ENCODE measurements at regions not wholly inside any gene's neighbourhood (a gene's known extent, or its start where the extent isn't known, plus 50 kb on each side); places are given as distances from the start of the nearest gene placed in this dataset.

DNA sequence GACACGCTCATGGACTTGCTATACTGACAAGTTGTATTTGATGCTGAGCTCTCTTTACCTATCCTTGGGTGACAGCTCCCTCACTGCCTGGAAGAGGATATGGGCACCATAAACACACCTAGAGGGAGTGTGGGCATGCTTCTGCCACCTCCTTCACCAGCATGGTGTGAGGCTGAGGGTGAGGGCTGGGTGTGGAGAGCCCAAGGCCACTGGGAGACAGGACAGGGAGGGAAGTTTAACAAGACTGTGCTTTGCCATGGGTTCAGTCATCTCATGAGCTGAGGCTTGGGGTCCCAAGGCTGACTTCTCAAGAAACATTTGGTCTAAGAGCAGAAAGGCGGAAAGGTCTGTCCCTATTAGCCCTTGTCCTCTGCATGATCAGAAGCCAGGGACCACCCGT, 93.6 kb upstream of the ANKRD55 start:
- no peak overlapping the region for H3K27ac ChIP-seq
- H3K4me3 ChIP-seq (ENCODE audit: low read depth in 1 of 2, low read length in 1 of 2), result no peak overlapping the region
- H3K36me3 ChIP-seq, result no peaks in the 10 kb centered on the region
- peaks cover 31% of the 10 kb centered on the region for H3K27me3 ChIP-seq
- no peak for TF ChIP-seq CTCF (IDR thresholded peaks at IDR 0.05)
- H3K9me3 ChIP-seq, result no peaks in the 10 kb centered on the region
- no peaks in the 10 kb centered on the region for H3K4me1 ChIP-seq (ENCODE audit: control insufficient read depth in 1 of 2, insufficient read depth in 1 of 2, low read depth in 1 of 2, low read length in 1 of 2)

DNA sequence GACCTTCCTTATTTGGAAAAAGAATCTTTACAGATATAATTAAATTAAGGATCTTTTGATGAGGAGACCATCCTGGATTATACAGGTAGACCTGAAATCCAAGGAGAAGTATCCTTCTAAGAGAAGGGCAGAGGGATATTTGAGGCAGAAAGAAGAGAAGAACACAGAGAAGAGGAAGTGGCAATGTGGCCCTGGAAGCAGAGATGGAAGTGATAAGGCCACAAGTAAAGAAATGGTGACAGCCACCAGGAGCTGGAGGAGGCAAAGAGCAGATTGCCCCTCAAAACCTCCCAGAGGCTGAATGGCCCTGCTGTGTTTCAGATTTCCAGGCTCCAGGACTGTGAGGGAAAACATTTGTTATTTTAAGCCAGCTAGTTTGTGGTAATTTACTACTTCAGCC, 93.0 kb upstream of the ANKRD55 start:
- no peak for TF ChIP-seq CTCF (IDR thresholded peaks at IDR 0.05)
- no peaks in the 10 kb centered on the region for H3K4me1 ChIP-seq (ENCODE audit: control insufficient read depth in 1 of 2, insufficient read depth in 1 of 2, low read depth in 1 of 2, low read length in 1 of 2)
- no peak overlapping the region for H3K27ac ChIP-seq
- H3K4me3 ChIP-seq (ENCODE audit: low read depth in 1 of 2, low read length in 1 of 2), result no peak overlapping the region
- no peaks in the 10 kb centered on the region for H3K9me3 ChIP-seq
- H3K27me3 ChIP-seq, result peaks cover 31% of the 10 kb centered on the region
- no peaks in the 10 kb centered on the region for H3K36me3 ChIP-seq

DNA sequence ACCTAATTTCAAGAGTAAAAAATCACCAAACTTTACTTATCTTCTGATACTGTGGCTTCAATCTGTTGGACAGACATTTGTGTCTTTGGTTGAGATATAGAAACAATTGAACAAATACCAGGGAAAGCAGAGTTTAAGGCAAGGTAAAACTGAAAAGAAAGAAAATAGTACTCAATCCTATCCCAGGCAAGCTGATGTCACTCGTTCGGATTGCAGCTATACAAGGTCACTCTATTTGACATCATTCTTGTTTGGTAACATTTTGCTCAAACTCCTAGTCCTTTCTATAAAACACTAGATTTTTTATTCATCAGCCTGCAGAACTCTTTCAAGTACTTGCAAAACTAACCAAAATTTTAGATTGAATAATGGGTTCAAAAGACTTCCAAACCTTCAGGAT, 91.9 kb upstream of the ANKRD55 start:
- no peak overlapping the region for H3K27ac ChIP-seq

GRCh38 chr5:56323505-56323904, 90.4 kb upstream of the ANKRD55 start:
- TF ChIP-seq CTCF (IDR thresholded peaks at IDR 0.05), result no peak

More for the DNA sequence above, 91.9 kb upstream of the ANKRD55 start:
- Histone ChIP-seq H3K4me1 (ENCODE audit: control insufficient read depth in 1 of 2, insufficient read depth in 1 of 2, low read depth in 1 of 2, low read length in 1 of 2) (no peaks in the 10 kb centered on the region), H3K27me3 (peaks cover 31% of the 10 kb centered on the region), H3K9me3 (no peaks in the 10 kb centered on the region), H3K4me3 (ENCODE audit: low read depth in 1 of 2, low read length in 1 of 2) (no peak overlapping the region), H3K36me3 (no peaks in the 10 kb centered on the region)
- no peak for TF ChIP-seq CTCF (IDR thresholded peaks at IDR 0.05)

DNA sequence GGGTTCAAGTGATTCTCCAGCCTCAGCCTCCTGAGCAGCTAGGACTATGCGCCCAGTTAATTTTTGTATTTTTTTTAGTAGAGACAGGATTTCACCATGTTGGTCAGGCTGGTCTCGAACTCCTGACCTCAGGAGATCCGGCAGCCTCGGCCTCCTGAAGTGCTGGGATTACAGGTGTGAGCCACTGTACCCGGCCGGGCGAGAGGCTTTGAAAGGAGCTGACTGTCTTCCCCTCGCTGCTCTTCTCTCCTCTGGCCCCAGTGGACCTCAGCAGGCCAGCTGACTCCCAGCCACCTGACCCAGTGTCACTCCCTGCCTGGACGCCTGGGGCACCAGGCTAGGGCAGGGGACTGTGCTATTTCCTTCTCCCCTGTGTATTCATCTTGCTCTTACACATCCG, 89.5 kb upstream of the ANKRD55 start:
- no peak for TF ChIP-seq CTCF (IDR thresholded peaks at IDR 0.05)
- no peaks in the 10 kb centered on the region for H3K4me1 ChIP-seq (ENCODE audit: control insufficient read depth in 1 of 2, insufficient read depth in 1 of 2, low read depth in 1 of 2, low read length in 1 of 2)
- no peak overlapping the region for H3K4me3 ChIP-seq (ENCODE audit: low read depth in 1 of 2, low read length in 1 of 2)
- H3K9me3 ChIP-seq, result no peaks in the 10 kb centered on the region
- H3K27me3 ChIP-seq, result peaks cover 15% of the 10 kb centered on the region
- H3K36me3 ChIP-seq, result no peaks in the 10 kb centered on the region
- no peak overlapping the region for H3K27ac ChIP-seq

More at GRCh38 chr5:56323505-56323904, 90.4 kb upstream of the ANKRD55 start:
- Histone ChIP-seq H3K27me3 (peaks cover 23% of the 10 kb centered on the region), H3K36me3 (no peaks in the 10 kb centered on the region), H3K27ac (no peak overlapping the region), H3K9me3 (no peaks in the 10 kb centered on the region), H3K4me3 (ENCODE audit: low read depth in 1 of 2, low read length in 1 of 2) (no peak overlapping the region), H3K4me1 (ENCODE audit: control insufficient read depth in 1 of 2, insufficient read depth in 1 of 2, low read depth in 1 of 2, low read length in 1 of 2) (no peaks in the 10 kb centered on the region)

Data from neutrophil (primary cell).